Astrocyte of the cerebellum (primary cell): ENCODE measurements at regions not wholly inside any gene's neighbourhood (a gene's known extent, or its start where the extent isn't known, plus 50 kb on each side); places are given as distances from the start of the nearest gene placed in this dataset.

ENCODE experiments used
- DNase-seq: peaks from one replicate; pipeline ENCODE4 v3.0.0-alpha.2; 2011; ENCODE audit warnings: low read depth
- H3K4me3 ChIP-seq: 2 replicates; pipeline ENCODE4 v1.5.1; 2011; ENCODE audit warnings: mild to moderate bottlenecking, low read depth, low read length, moderate library complexity
- in situ Hi-C: cut with HindIII; loops from 2 replicates; pipeline ENCODE4 v1.10.0; 2017; ENCODE audit warnings: low sequenced_read_pairs
- TF ChIP-seq, protein P1 (sequence below): IDR thresholded peaks from 2 replicates; pipeline ENCODE4 v1.5.1; 2012; ENCODE audit warnings: low read length, low read depth, moderate library complexity, mild to moderate bottlenecking; ENCODE audit errors: missing control alignments

DNA sequence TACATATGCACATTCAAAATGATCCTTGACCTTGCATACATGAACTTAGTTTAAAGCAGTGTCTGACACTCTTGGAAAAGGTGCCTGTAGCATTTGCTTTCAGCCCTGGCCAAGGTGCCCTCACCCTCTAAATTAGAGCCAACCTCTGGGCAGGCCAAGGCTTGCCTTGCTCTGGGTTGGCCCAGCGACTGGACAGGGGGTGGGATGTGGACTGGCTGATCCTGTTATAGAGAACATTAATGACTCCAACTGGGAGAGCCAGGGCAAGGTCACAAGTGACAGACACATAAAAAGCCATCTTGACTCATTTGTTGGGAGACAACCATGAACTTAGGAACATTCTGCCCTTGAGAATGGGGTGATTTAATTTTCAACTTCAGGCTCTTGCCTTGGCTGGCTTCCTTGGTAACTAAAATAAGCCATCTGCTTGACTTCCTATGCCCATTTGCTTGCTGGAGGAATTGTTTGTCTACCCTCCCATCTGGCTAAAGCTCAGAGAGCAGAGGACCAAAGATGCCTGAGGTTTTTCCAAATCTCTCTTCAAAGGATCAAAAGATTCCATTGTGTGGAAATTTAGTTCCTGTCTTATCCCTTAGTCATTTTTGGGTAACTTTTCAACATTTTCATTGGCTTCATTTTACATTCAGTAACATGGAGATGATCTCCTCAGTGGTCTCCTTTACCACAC, 403.7 kb downstream of the SOX2 start:
- in situ Hi-C loops: no loop called here
- no peak overlapping the region for H3K4me3 ChIP-seq
- peak; percentile 60 for DNase-seq
- TF ChIP-seq, protein P1, sequence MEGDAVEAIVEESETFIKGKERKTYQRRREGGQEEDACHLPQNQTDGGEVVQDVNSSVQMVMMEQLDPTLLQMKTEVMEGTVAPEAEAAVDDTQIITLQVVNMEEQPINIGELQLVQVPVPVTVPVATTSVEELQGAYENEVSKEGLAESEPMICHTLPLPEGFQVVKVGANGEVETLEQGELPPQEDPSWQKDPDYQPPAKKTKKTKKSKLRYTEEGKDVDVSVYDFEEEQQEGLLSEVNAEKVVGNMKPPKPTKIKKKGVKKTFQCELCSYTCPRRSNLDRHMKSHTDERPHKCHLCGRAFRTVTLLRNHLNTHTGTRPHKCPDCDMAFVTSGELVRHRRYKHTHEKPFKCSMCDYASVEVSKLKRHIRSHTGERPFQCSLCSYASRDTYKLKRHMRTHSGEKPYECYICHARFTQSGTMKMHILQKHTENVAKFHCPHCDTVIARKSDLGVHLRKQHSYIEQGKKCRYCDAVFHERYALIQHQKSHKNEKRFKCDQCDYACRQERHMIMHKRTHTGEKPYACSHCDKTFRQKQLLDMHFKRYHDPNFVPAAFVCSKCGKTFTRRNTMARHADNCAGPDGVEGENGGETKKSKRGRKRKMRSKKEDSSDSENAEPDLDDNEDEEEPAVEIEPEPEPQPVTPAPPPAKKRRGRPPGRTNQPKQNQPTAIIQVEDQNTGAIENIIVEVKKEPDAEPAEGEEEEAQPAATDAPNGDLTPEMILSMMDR: no peak

DNA sequence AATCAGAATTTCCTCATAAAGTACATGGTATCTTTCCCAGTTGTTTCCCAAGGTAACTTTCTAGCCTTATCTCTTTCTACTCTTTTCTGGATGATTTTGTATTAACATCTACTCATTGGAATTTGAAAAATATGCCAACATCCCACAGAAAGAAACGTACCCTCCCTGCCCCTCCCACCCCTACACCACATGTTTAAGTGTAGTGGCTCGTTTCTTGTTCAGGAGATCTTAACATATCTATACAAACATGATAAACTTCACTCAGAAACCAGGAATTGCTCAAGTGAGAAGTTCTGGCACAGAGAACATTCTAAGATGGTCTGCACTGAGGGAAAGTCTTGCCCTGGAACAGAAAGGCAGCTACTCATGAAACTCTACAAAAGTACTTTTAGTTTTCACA, 404.7 kb downstream of the SOX2 start:
- H3K4me3 ChIP-seq: no peak overlapping the region
- in situ Hi-C loops: no loop called here
- peak; percentile 29 for DNase-seq
- TF ChIP-seq, protein P1: no peak

DNA sequence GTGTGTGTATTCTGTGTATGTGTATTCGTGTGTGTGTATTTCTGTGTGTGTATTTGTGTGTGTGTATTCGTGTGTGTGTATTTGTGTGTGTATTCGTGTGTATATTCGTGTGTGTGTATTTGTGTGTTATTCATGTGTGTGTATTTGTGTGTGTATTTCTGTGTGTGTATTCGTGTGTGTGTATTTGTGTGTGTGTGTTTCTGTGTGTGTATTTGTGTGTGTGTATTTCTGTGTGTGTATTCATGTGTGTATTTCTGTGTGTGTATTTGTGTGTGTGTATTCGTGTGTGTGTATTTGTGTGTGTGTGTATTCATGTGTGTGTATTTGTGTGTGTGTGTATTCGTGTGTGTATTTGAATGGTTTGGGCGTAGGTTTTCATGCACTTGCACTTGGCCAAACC, 405.4 kb downstream of the SOX2 start:
- TF ChIP-seq, protein P1: no peak
- in situ Hi-C loops: no loop called here
- peak; percentile 4 for DNase-seq
- H3K4me3 ChIP-seq: no peak overlapping the region

DNA sequence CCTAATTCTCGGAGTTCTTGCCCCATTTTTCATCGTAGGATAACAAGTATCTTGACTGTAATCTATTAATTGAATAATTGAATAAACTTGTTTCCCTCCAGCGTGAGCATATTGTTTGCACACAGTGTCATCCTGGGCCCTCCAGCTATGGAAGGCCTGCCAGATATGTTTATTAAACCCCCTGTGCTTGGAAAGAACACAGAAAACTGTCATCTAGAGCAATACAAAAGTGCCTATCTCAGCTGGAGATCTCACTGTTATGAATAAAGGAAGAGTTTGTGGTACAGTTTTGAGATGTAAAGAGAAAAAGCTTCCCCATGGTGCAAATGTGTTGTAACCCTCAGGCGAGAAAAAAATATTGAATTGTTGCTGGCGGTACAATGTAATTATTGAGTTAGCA, 405.9 kb downstream of the SOX2 start:
- in situ Hi-C loops: no loop called here
- DNase-seq: peak; percentile 94
- H3K4me3 ChIP-seq: no peak overlapping the region
- TF ChIP-seq, protein P1: no peak

DNA sequence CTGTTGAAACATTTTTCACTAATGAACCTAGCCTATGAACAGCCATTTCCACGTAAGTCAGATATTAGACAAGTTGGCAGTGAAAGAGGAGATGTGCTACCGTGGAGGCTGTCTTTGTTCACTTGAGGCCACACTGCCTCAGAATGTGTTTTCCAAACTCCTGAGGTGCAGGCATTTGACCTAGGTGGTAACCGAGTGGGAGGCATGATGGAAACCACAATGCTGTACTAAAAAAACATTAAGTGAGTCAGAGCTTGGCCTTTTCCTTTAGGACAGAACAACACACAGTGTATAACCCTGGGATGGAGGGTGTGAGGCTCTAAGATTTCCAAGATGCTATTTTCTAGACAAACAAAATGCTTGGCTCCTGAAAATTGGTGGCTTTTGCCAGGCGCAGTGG, 406.3 kb downstream of the SOX2 start:
- in situ Hi-C loops: no loop called here

DNA sequence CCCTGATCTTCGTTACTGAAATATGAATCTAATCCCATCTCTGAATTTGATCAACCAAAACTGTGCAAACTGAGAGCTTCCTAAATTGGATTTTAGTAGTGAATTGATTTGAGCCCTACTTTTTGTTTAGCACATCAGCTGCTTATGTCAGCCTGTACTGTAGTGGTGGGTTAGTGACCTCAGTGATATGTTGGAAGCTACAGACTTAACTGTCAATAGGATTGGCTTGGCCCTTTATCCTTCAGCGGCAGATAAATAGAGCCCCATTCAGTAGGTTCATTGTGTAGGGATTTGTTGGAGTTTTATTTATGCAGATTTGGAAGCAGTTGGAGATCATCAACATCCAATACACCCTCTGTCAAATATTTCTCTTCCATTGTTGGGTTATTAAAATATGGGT, 409.7 kb downstream of the SOX2 start:
- no peak overlapping the region for H3K4me3 ChIP-seq
- DNase-seq: no peak
- TF ChIP-seq, protein P1: no peak
- in situ Hi-C loops: no loop called here

More for the DNA sequence above, 406.3 kb downstream of the SOX2 start:
- H3K4me3 ChIP-seq: no peak overlapping the region
- peak; percentile 97 for DNase-seq
- TF ChIP-seq, protein P1: no peak

DNA sequence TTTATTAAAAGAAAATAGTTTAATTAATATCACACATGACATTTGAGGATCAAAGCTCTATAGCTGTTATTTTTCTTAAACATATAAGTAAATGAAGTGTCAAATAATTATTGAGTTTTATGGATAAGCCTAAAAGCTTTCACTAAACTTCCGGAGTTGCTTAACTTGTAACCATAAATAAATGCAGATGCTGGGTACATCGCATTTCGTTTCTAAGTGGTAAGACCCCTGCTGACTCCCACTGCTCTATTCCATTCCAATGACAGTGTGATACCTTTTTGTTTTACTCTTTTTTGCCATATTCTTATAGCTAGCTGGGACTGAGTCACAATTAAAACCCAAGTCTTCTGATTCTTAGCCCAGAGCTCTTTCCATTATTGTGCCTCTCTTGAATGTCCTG, 411.1 kb downstream of the SOX2 start:
- in situ Hi-C loops: no loop called here
- TF ChIP-seq, protein P1: no peak
- no peak overlapping the region for H3K4me3 ChIP-seq
- DNase-seq: peak; percentile 24
